Activated CD8-positive, alpha-beta memory T cell treated with anti-CD3 and anti-CD28 coated beads for 24 hours (primary cell): ENCODE measurements at regions not wholly inside any gene's neighbourhood (a gene's known extent, or its start where the extent isn't known, plus 50 kb on each side); places are given as distances from the start of the nearest gene placed in this dataset.
"Not testable (repeated sequence)": the region's sequence is repeated elsewhere in the genome, so short reads cannot be mapped to it uniquely, and the experiment has no call there.

ENCODE experiments used
- DNase-seq: peaks from one replicate; pipeline ENCODE4 v3.0.0-alpha.2; 2020

DNA sequence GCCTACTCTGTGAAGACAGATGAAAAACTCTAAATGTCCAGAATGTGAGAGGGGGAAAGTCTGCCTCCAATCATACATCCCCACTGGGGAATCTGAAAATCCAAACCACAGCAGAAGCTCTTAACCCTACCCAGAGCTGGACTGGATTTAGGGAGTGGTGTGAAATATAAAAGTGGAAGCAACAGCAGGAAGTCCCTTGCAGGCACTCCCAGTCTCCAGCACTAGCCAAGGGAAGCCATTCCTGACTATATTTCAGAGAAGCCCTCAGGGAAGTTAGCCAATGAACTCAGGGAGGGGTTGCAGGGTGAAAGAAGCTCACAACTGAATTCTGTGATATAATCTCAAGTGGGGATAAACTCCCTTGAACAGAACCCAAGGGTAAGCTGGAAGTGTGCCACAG, 51.5 kb downstream of the CRPPA start:
- no peak for DNase-seq

DNA sequence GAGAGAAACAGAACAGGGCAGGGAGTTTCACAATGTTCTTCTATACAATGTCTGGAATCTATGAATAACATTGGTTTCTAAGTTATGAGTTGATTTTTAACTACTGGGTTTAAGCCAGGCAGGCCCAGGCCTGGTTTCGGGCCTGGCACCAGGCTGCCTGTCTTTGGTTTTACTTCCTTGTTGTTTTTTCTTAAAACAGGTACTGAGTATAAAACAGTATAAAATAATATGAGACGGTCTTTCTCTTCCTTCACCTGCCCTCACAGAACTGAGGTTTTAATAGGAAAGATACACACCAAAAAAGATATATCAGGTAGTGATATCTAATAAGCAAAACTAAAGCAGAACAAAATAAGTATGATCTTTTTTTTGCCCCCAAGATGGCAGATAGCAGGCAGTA, 52.0 kb downstream of the CRPPA start:
- DNase-seq, result not testable (repeated sequence)

DNA sequence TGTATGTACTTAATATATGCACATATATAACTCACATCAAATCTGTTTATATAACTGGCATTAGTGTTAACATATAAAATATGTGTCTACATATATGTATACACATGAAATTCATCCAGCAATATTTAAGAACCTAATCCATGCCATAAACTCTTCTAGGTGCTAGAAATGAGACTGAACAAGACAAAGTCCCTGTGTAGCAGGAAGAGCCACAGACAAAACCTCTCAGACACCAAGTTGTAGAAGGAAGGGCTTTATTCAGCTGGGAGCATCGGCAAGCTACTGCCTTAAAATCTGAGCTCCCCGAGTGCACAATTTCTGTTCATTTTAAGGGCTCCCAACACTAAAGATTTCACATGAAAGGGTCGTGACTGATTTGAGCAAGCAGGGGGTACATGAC, 52.5 kb downstream of the CRPPA start:
- DNase-seq, result no peak

DNA sequence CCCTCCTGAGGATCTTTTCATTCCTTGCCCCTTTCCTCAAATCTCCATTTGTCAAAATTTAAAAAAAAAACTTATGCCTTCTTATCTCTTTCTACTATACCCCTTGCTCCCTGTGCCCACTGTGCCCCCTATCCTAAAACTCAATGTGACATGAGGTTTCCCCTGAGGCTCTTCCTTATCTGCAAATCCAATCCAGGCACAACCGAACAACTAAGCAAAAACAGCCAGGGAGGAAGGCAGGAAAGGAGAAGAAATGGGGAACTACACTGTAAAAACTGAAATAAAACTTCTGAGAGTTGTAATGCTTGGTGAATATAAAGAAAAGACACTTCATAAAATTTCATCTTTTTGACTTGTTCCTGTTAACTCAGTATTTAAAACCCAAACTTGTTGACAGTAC, 54.2 kb downstream of the CRPPA start:
- DNase-seq, result no peak

DNA sequence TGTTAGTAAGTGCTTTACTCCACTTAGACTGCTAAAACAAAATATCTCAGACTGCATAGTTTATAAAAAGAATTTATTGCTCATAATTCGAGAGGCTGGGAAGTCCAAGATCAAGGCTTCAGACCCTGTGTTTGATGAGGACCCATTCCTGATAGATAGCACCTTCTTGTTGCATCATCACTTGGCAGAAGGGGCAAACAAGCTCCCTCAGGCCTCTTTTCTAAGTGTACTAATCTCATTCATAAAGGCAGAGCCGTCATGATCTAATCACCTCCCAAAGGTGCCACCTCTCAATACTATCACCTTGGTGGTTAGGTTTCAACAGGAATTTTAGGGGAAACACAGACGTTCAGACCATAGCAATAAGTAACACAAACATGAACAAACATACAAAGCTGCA, 55.4 kb downstream of the CRPPA start:
- no peak for DNase-seq

- DNase-seq, result no peak
Measured at GRCh38 chr7:16365177-16365576, 56.2 kb downstream of the CRPPA start.

GRCh38 chr7:16359216-16359615, 62.1 kb downstream of the CRPPA start:
- no peak for DNase-seq

DNA sequence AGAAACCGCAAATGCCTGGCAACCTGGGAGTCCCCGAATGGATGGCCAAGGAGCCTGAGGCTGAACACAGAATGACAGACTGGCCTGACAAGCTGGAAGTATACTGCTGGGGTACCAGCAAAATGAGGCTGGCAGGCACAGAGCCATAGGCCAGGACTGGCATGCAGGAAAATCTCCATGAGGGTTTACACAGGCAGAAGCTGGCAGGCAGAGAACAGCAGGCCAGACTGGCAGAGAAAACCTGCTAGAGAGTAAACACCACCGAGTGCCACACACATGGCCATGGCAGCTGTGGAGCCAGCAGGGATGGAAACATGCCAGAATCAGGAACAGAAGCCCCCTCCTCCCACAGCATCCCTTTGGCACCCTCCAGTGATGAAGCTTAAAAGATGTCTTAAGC, 63.4 kb downstream of the CRPPA start:
- DNase-seq, result no peak

DNA sequence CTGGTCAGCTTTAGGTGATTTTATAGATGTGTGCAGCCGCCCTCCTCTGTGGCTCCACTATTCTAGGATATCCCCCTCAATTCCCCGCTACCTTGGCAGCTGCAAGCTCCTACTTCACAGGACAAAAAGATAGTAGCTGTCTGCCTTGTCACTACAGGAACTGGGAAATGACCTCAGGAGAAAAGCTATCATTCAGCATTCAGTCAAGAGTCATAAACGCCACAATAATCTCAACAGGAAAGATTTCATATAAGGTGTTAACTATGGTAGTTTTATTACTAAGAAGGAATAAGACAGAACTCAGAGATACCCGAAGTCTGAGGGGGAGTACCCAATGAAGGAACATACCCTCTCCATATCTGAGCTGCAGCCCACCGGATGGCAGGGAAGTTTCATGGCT, 63.9 kb downstream of the CRPPA start:
- no peak for DNase-seq

DNA sequence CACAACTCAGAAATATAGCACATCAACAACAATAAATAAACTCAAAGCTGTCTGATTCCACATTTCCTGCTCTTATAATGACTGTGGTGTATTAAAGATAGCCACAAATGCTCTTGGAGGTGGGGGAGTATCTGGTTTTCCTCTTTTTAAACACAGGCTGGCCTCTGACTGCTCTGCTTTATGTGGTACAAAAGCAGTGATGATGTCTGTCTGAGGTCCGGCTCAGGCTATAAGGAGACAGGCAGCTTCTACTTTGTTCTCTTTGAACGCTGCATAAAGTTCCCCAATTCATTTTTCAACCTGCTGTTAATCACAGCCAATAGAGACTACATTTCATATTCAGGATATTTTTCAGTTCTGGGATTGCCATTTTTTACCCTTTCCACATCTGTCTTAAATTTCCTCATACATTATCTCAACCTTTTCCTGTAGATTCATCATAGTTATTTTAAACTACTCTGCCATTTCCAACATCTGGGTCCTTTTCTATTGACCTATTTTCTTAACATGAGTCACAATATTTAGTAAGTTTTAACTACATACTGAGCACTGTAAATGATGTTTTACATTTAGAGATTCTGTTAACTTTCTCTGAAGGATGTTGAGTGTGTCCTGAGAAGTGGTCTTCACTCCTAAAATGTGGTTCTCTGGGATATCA, 64.9 kb downstream of the CRPPA start:
- no peak for DNase-seq

GRCh38 chr7:16354573-16354972, 66.8 kb downstream of the CRPPA start:
- no peak for DNase-seq

DNA sequence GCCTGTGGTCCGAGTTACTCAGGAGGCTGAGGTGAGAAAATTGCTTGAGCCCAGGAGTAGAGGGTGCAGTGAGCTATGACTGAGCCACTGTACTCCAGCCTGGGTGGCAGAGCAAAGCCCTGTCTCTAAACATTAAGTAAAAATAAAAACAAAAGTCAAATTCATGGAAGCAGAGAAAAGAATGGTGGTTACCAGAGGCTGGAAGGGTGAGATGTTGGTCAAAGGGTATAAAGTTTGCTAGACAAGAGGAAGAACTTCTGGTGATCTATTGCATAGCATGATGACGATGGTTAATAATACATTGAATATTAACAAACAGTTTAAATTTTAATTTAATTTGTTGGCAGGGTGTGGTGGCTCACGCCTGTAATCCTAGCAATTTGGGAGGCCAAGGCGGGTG, 68.1 kb downstream of the CRPPA start:
- no peak for DNase-seq

GRCh38 chr7:16350634-16351033, 70.7 kb downstream of the CRPPA start:
- DNase-seq, result no peak

DNA sequence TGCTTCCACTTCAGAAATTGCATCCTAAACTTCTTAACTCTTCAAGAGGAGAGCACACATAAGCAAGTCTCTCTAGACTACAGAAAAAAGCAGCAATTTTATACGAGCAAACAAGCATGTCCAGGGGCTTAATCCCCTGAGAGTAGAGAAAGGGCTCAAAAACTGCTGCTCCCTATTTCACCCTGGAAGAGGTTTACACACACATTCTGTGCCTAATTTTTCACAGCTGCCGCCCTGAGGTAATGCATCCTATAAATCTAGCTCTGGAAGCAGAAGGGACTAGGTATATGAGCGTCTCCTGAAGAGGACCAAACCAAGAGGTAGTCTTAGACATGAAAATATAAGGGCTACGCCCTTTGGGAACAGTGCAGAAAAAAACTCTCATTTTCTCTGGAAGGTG, 73.1 kb downstream of the CRPPA start:
- no peak for DNase-seq

DNA sequence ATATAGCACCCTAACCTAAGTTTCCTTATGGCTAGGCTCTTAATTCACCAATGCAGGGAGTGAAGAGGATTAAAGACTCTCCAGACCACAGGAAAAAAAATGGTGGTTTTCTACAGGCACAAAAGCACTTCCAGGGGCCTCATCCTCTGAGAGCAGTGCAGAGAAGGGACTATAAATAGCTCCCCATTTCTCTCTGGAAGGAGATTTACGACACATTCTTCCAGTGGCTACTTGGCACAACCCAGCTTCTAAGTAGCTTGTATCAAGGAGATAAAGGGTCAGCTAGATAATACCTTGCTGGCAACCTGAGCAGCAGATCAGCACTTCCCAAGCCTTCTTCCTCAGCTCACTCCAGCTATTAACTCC, 73.5 kb downstream of the CRPPA start:
- no peak for DNase-seq

GRCh38 chr7:16347066-16347826, 74.1 kb downstream of the CRPPA start:
- DNase-seq, result no peak

DNA sequence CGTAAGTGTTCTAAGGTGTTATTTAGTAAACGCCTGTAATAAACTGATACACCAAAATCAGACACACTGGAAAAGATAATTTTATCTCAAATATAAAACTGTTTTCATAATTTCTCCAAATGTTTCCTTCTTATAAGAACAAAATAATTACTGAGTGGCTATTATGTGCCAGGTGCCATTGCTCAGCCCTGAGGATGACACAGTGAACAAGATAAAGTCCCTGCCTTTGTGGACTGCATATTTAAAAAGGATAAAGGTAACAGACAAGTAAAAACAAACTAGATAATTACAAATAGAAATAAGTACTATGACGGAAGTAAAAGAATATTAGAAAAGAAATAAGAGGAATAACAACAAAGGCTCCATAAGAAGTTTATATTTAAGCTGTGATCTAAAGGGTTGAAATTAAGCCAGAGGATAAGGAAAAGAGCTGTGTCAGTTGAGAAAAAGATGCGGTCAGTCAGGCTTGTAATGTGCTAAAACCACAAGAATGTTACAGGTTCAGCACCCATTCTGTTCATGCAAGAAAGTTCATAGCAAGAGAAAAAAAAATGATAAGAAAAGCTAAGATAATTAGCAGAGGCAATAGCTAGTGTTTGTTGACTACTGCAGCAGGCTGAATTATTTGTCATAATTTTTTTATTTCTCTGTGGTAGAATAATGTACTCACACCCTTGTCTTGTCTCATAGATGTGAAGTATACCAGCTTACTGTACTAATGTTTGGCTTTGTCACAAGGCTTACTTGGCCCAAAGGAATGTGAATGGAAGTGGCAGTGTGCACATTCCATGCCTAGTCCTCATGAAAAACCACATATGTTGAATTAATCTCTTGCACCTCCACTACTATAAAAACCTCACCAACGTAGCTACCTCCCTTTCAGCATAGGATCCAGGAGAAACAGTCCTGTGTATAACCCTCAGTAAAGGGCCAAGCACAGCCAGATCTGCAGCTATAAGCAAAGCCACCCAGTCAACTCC, 75.1 kb downstream of the CRPPA start:
- DNase-seq, result no peak

DNA sequence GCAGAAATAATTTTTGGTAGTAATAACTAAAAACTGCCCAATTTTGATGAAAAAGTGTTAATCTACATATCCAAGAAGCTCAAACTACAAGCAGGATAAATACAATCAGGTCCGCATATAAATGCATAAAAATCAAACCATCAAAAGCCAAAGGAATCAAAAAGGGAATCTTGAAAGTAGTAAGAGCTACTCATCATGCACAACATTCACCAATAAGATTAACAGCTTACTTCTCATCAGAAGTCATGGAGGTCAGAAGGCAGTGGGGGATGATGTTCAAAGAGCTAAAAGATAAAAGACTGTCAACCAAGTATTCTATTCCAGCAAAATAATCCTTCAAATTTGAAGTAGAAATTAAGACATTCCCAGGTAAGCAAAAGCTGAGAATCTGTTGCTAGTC, 76.4 kb downstream of the CRPPA start:
- no peak for DNase-seq

DNA sequence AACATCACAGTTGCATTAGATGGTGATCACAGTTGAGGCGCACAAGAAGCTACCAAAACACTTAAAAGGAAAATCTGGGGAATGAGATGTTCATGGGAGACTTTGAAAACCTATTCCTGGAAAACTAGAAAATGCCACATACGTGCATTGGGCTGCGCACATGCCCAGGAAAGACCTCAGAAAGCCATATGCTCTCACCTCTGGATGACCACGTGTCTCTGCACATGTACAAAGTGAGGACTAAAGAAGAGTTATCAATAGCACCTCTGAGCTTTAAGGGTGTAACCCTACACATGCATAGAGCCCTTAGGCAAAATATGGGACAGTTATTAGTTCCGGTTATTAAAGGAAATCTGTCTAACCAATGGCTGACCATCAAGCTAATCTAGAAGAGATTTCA, 77.7 kb downstream of the CRPPA start:
- DNase-seq, result no peak

GRCh38 chr7:16338065-16338464, 83.3 kb downstream of the CRPPA start:
- DNase-seq, result no peak

- no peak for DNase-seq
Measured at GRCh38 chr7:16326106-16326505, 95.2 kb downstream of the CRPPA start.

DNA sequence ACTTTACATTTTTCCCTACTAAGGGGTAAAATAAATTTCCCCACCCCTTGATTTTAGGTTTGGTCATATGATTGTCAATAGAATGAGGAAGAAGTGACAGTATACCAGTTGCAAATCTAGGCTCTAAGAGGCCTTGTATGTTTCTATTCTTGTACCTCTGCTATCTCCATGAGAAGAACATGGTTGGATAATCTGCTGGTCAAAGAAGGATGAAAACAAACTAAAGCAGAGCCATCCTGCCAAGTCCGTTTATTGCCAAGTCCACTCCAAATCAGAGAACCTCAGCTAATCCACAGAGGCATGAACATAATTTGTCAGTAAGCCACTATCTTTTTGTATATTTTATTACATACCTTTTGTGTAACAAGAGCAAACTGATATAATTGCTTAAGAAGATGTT, 98.0 kb downstream of the CRPPA start:
- no peak for DNase-seq

DNA sequence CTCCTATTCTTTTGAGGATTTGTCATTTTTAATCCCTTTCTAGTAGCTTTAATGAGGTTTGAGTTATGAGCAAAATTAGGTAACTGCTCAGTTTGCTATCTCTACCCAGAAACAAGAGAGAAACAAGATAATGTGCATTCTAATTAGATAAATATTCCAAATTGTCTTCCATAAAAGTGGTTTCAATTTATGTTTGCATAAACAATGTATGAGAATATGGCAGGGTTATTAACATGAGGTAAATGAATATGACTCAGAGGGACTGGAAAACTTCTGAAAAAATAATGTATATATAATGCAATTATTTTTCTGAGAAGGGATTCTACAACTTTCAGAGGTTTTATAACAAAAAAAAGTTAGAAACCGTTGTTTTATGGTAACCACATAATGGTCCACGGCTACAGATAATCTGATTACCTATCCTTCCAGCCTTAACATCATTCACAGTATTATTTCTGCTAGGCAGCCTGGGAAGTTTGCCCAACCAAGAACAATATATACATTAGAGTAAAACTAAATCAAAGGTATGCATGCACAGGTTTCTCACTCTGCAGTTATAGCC, 101.2 kb downstream of the CRPPA start:
- DNase-seq, result no peak
